ENCODE measurements at regions not wholly inside any gene's neighbourhood (a gene's known extent, or its start where the extent isn't known, plus 50 kb on each side); places are given as distances from the start of the nearest gene placed in this dataset.

DNA sequence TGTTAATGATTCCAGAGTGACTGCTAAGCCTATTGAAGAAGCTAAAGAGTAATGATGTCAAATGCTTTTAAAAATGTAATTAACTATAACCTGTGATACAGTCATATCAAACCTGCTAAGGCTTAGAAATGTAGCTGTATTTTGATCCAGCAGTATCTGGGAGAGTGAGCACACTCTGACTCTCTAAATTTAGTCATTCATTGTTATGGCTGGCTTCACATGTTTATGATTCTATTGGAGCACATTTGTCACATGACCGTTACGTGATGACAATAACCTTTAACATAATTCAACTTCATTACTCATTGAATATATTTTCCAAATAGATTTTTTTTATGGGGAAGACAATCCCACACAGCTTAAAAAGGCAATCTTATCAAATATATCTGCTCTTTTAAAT lies 587.1 kb downstream of the LMO4 start:
- H3K4me3 Mint-ChIP-seq = no peak overlapping the region
- no peaks in the 10 kb centered on the region for H3K79me2 ChIP-seq (ENCODE audit: insufficient read depth, low read length)
- H3K27me3 Mint-ChIP-seq (ENCODE audit: low read depth in 3 of 3) = peaks cover 0 to 4% (median 0%) of the 10 kb centered on the region in 3 donors
- no peaks in the 10 kb centered on the region for H3K27me3 ChIP-seq (ENCODE audit: control insufficient read depth in 2 of 2, insufficient read depth in 2 of 2, low read length in 2 of 2)
- WGBS (ENCODE audit: insufficient coverage) = no CpG with 5 or more reads among the region's 2 CpGs
- DNase-seq = no peak
- H3K9me3 Mint-ChIP-seq = peaks cover 5 to 17% (median 9%) of the 10 kb centered on the region in 7 donors
- H3K36me3 ChIP-seq (replicated peaks in 1 of 2; ENCODE audit: control insufficient read depth in 1 of 2, insufficient read depth in 2 of 2, low read length in 2 of 2) = no peaks in the 10 kb centered on the region
- TF ChIP-seq, protein P1, sequence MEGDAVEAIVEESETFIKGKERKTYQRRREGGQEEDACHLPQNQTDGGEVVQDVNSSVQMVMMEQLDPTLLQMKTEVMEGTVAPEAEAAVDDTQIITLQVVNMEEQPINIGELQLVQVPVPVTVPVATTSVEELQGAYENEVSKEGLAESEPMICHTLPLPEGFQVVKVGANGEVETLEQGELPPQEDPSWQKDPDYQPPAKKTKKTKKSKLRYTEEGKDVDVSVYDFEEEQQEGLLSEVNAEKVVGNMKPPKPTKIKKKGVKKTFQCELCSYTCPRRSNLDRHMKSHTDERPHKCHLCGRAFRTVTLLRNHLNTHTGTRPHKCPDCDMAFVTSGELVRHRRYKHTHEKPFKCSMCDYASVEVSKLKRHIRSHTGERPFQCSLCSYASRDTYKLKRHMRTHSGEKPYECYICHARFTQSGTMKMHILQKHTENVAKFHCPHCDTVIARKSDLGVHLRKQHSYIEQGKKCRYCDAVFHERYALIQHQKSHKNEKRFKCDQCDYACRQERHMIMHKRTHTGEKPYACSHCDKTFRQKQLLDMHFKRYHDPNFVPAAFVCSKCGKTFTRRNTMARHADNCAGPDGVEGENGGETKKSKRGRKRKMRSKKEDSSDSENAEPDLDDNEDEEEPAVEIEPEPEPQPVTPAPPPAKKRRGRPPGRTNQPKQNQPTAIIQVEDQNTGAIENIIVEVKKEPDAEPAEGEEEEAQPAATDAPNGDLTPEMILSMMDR (IDR thresholded peaks at IDR 0.05) = no peak
- H3K36me3 Mint-ChIP-seq = peaks cover 0 to 3% of the 10 kb centered on the region in 2 donors
- no peaks in the 10 kb centered on the region for H4K20me1 ChIP-seq (ENCODE audit: insufficient read depth, low read length)
- H3K4me1 ChIP-seq (ENCODE audit: control insufficient read depth in 1 of 2, insufficient read depth in 2 of 2, low read length in 2 of 2) = no peaks in the 10 kb centered on the region
- no peak overlapping the region for H2AFZ ChIP-seq (ENCODE audit: insufficient read depth, low read depth, low read length, poor library complexity, severe bottlenecking)
- no peaks in the 10 kb centered on the region for H3K4me1 Mint-ChIP-seq
- no peak overlapping the region for H3K4me2 ChIP-seq (replicated peaks; ENCODE audit: extremely low read depth, low read length, poor library complexity, severe bottlenecking)
- H3K9ac ChIP-seq (ENCODE audit: insufficient read depth, low read length, poor library complexity, severe bottlenecking) = no peak overlapping the region
- intact Hi-C loops (cut with micrococcal nuclease) = no loop called here
- no peak overlapping the region for H3K27ac ChIP-seq (ENCODE audit: low read depth in 1 of 2, low read length in 2 of 2)
- H3K27ac Mint-ChIP-seq = no peak overlapping the region
- H3K4me3 ChIP-seq (replicated peaks in 1 of 3; ENCODE audit: low read depth in 2 of 3, low read length in 3 of 3) = no peak overlapping the region
- H3K9me3 ChIP-seq (replicated peaks in 1 of 2; ENCODE audit: control insufficient read depth in 1 of 2, insufficient read depth in 1 of 2, low read length in 2 of 2) = peaks cover 0 to 12% of the 10 kb centered on the region in 2 donors

DNA sequence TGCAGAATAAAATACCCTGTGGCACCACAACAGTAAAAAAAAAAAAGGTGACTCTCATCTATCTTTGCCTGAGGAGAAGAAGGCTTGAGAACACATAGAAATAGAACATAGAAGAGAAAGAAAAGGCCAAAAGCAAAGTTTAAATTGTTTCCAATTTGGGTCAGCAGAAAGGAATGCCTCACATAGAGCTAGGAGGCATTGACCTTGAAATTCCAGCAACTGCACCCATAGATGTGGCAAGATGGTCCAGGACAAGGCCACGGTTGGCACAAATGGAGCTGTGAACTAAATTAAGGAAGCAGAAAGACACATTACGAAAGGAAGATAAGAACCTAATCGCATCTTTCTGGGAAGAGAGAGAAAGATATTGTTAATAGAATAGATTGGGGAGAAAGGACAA lies 588.3 kb downstream of the LMO4 start:
- Histone ChIP-seq H3K4me3 (replicated peaks in 1 of 3; ENCODE audit: low read depth in 2 of 3, low read length in 3 of 3) (no peak overlapping the region), H2AFZ (ENCODE audit: insufficient read depth, low read depth, low read length, poor library complexity, severe bottlenecking) (no peak overlapping the region), H3K9me3 (replicated peaks in 1 of 2; ENCODE audit: control insufficient read depth in 1 of 2, insufficient read depth in 1 of 2, low read length in 2 of 2) (peaks cover 0 to 12% of the 10 kb centered on the region in 2 donors), H3K36me3 (replicated peaks in 1 of 2; ENCODE audit: control insufficient read depth in 1 of 2, insufficient read depth in 2 of 2, low read length in 2 of 2) (no peaks in the 10 kb centered on the region), H3K27me3 (ENCODE audit: control insufficient read depth in 2 of 2, insufficient read depth in 2 of 2, low read length in 2 of 2) (no peaks in the 10 kb centered on the region), H4K20me1 (ENCODE audit: insufficient read depth, low read length) (no peaks in the 10 kb centered on the region), H3K4me1 (ENCODE audit: control insufficient read depth in 1 of 2, insufficient read depth in 2 of 2, low read length in 2 of 2) (no peaks in the 10 kb centered on the region), H3K4me2 (replicated peaks; ENCODE audit: extremely low read depth, low read length, poor library complexity, severe bottlenecking) (no peak overlapping the region), H3K9ac (ENCODE audit: insufficient read depth, low read length, poor library complexity, severe bottlenecking) (no peak overlapping the region), H3K79me2 (ENCODE audit: insufficient read depth, low read length) (no peaks in the 10 kb centered on the region), H3K27ac (ENCODE audit: low read depth in 1 of 2, low read length in 2 of 2) (no peak overlapping the region)
- H3K9me3 Mint-ChIP-seq = peaks cover 5 to 17% (median 9%) of the 10 kb centered on the region in 7 donors
- no peak overlapping the region for H3K27ac Mint-ChIP-seq
- DNase-seq = no peak
- intact Hi-C loops (cut with micrococcal nuclease) = no loop called here
- TF ChIP-seq, protein P1 (IDR thresholded peaks at IDR 0.05) = no peak
- H3K4me3 Mint-ChIP-seq = no peak overlapping the region
- WGBS (ENCODE audit: insufficient coverage) = 90% methylated on average over 2 of the region's 3 CpGs
- H3K36me3 Mint-ChIP-seq = peaks cover 0 to 3% of the 10 kb centered on the region in 2 donors
- H3K4me1 Mint-ChIP-seq = no peaks in the 10 kb centered on the region
- H3K27me3 Mint-ChIP-seq (ENCODE audit: low read depth in 3 of 3) = peaks cover 0 to 4% (median 0%) of the 10 kb centered on the region in 3 donors

Data from CD14-positive monocyte (primary cell).